ENCODE measurements at regions not wholly inside any gene's neighbourhood (a gene's known extent, or its start where the extent isn't known, plus 50 kb on each side); places are given as distances from the start of the nearest gene placed in this dataset.

- H3K27ac ChIP-seq, result no peak overlapping the region
- CTCF ChIA-PET, result no interaction called here
- POLR2A ChIA-PET (ENCODE audit: low non-redundant PET), result no interaction called here
Measured at GRCh38 chr6:166721576-166721975, 94.5 kb upstream of the RPS6KA2 start.

GRCh38 chr6:166720856-166721255 is 93.8 kb upstream of the RPS6KA2 start:
- no peak overlapping the region for H3K27ac ChIP-seq
- DNase-seq (ENCODE audit: low spot score), result peak; percentile 15
- no peak for TF ChIP-seq CTCF (conservative IDR thresholded peaks at IDR 0.05; ENCODE audit: low read depth)
- ChIA-PET POLR2A (ENCODE audit: low non-redundant PET) (no interaction called here), CTCF (interaction anchor here (0.7 kb wide), 1 partner anchor 230 kb away, joined by 3 read pairs; no protein-coding TSS in a partner anchor)

More at GRCh38 chr6:166721576-166721975, 94.5 kb upstream of the RPS6KA2 start:
- DNase-seq (ENCODE audit: low spot score), result no peak
- TF ChIP-seq CTCF (conservative IDR thresholded peaks at IDR 0.05; ENCODE audit: low read depth), result no peak

GRCh38 chr6:166719019-166719418 is 92.0 kb upstream of the RPS6KA2 start:
- DNase-seq (ENCODE audit: low spot score), result no peak
- ChIA-PET CTCF (no interaction called here), POLR2A (ENCODE audit: low non-redundant PET) (no interaction called here)
- no peak overlapping the region for H3K27ac ChIP-seq
- TF ChIP-seq CTCF (conservative IDR thresholded peaks at IDR 0.05; ENCODE audit: low read depth), result no peak

- no peak for DNase-seq (ENCODE audit: low spot score)
- H3K27ac ChIP-seq, result no peak overlapping the region
- POLR2A ChIA-PET (ENCODE audit: low non-redundant PET), result no interaction called here
- CTCF ChIA-PET, result no interaction called here
- no peak for TF ChIP-seq CTCF (conservative IDR thresholded peaks at IDR 0.05; ENCODE audit: low read depth)
Measured at GRCh38 chr6:166718516-166718915, 91.5 kb upstream of the RPS6KA2 start.

GRCh38 chr6:166716910-166717617 is 90.0 kb upstream of the RPS6KA2 start:
- ChIA-PET CTCF (no interaction called here), POLR2A (ENCODE audit: low non-redundant PET) (no interaction called here)
- no peak overlapping the region for H3K27ac ChIP-seq
- no peak for DNase-seq (ENCODE audit: low spot score)
- no peak for TF ChIP-seq CTCF (conservative IDR thresholded peaks at IDR 0.05; ENCODE audit: low read depth)

- CTCF ChIA-PET, result no interaction called here
- POLR2A ChIA-PET (ENCODE audit: low non-redundant PET), result no interaction called here
- H3K27ac ChIP-seq, result no peak overlapping the region
- TF ChIP-seq CTCF (conservative IDR thresholded peaks at IDR 0.05; ENCODE audit: low read depth), result no peak
- no peak for DNase-seq (ENCODE audit: low spot score)
Measured at GRCh38 chr6:166715992-166716391, 88.9 kb upstream of the RPS6KA2 start.
